ENCODE measurements at regions not wholly inside any gene's neighbourhood (a gene's known extent, or its start where the extent isn't known, plus 50 kb on each side); places are given as distances from the start of the nearest gene placed in this dataset.

DNA sequence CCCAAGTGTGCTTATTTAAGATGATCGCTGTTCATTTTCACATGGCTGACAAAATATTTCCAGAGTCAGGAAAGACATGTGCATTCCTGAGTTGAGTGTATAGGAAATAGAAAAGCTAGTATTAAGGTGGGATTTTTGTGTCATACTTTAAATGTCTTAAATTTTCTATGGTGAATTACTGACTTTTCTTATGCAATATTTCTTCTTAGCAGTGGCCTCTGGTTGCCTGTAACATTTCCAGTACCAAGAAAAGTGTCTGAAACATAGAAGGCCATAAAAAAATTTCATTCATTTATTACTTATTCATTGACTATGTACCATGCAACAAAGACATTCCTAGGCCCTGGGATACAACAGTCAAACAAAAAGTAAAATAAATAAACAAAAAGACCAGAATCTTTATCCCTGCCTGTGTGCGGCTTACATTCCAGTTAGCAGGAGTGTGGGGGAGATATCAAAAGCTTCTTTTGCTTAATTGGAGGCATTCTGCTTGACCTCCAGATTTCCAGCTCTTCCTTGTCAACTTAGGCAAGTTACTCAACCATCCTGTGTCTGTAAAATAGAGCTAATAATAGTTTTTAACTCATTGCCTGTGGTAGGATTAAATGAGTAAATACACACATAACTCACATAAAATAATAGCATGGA is 216.3 kb upstream of the FLRT2 start:
- TF ChIP-seq, protein P1, sequence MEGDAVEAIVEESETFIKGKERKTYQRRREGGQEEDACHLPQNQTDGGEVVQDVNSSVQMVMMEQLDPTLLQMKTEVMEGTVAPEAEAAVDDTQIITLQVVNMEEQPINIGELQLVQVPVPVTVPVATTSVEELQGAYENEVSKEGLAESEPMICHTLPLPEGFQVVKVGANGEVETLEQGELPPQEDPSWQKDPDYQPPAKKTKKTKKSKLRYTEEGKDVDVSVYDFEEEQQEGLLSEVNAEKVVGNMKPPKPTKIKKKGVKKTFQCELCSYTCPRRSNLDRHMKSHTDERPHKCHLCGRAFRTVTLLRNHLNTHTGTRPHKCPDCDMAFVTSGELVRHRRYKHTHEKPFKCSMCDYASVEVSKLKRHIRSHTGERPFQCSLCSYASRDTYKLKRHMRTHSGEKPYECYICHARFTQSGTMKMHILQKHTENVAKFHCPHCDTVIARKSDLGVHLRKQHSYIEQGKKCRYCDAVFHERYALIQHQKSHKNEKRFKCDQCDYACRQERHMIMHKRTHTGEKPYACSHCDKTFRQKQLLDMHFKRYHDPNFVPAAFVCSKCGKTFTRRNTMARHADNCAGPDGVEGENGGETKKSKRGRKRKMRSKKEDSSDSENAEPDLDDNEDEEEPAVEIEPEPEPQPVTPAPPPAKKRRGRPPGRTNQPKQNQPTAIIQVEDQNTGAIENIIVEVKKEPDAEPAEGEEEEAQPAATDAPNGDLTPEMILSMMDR (IDR thresholded peaks at IDR 0.05) = no peak
- TF ChIP-seq POLR2AphosphoS5 (IDR thresholded peaks at IDR 0.05) = no peak
- TF ChIP-seq POLR2A (IDR thresholded peaks at IDR 0.05) = no peak

Data from prostate gland (tissue), 2 donors.